ENCODE measurements at regions not wholly inside any gene's neighbourhood (a gene's known extent, or its start where the extent isn't known, plus 50 kb on each side); places are given as distances from the start of the nearest gene placed in this dataset.

GRCh38 chr1:60483509-60483908 is 409.9 kb upstream of the C1orf87 start:
- Histone ChIP-seq H3K27ac (ENCODE audit: low read depth, low read length) (no peak overlapping the region), H3K9me2 (ENCODE audit: insufficient read depth) (no peaks in the 10 kb centered on the region), H3K79me2 (ENCODE audit: insufficient read depth, low read length) (no peaks in the 10 kb centered on the region), H3K4me1 (ENCODE audit: control insufficient read depth in 1 of 2, insufficient read depth in 2 of 2, low read length in 2 of 2) (no peaks in the 10 kb centered on the region), H3K9me3 (ENCODE audit: control insufficient read depth in 1 of 2, insufficient read depth in 1 of 2, low read depth in 1 of 2, low read length in 2 of 2) (no peaks in the 10 kb centered on the region), H4K20me1 (ENCODE audit: insufficient read depth) (no peaks in the 10 kb centered on the region), H3K4me2 (ENCODE audit: low read length) (no peak overlapping the region), H3K36me3 (ENCODE audit: control insufficient read depth in 1 of 2, insufficient read depth in 2 of 2, low read length in 2 of 2) (no peaks in the 10 kb centered on the region), H3K9ac (ENCODE audit: low read length) (no peak overlapping the region), H3K27me3 (ENCODE audit: insufficient read depth, low read length) (no peaks in the 10 kb centered on the region), H3K4me3 (replicated peaks in 1 of 2; ENCODE audit: low read depth in 1 of 2, low read length in 2 of 2) (no peak overlapping the region), H2AFZ (ENCODE audit: low read depth, low read length, poor library complexity, severe bottlenecking) (no peak overlapping the region)
- CTCF ChIA-PET = no interaction called here
- DNase-seq (ENCODE audit: low read depth, low spot score) (no peak), ATAC-seq (no peak)
- no TSS peak for BruUV-seq (replicated peaks)
- TF ChIP-seq ZNF274 (IDR thresholded peaks at IDR 0.05; ENCODE audit: low read depth, low read length) (no peak), YY1 (IDR thresholded peaks at IDR 0.05; ENCODE audit: extremely low read depth, insufficient replicate concordance, low read depth, low read length) (no peak), SIN3A (IDR thresholded peaks at IDR 0.05; ENCODE audit: low read depth) (no peak), JUND (IDR thresholded peaks at IDR 0.05) (no peak), EZH2 (IDR thresholded peaks at IDR 0.05) (no peak), TCF7L2 (IDR thresholded peaks at IDR 0.05; ENCODE audit: borderline replicate concordance, extremely low read depth, insufficient read depth, insufficient read length) (no peak), ZFX (IDR thresholded peaks at IDR 0.05) (no peak)
- TF ChIP-seq, protein P1, sequence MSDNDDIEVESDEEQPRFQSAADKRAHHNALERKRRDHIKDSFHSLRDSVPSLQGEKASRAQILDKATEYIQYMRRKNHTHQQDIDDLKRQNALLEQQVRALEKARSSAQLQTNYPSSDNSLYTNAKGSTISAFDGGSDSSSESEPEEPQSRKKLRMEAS (IDR thresholded peaks at IDR 0.05) = no peak
- intact Hi-C loops (cut with micrococcal nuclease) = no loop called here
- RAD21 ChIA-PET (ENCODE audit: low non-redundant PET in 1 of 2, low total read pairs in 2 of 2, uncharacterized antibody in 2 of 2, unreplicated experiment in 2 of 2) = no interaction called here
- POLR2A ChIA-PET = no interaction called here

GRCh38 chr1:60470246-60470645 is 396.7 kb upstream of the C1orf87 start:
- Histone ChIP-seq H3K4me3 (replicated peaks in 1 of 2; ENCODE audit: low read depth in 1 of 2, low read length in 2 of 2) (no peak overlapping the region), H3K4me2 (ENCODE audit: low read length) (no peak overlapping the region), H3K79me2 (ENCODE audit: insufficient read depth, low read length) (no peaks in the 10 kb centered on the region), H3K27me3 (ENCODE audit: insufficient read depth, low read length) (peaks cover 3% of the 10 kb centered on the region; the same call in 1 of the 2 replicates), H2AFZ (ENCODE audit: low read depth, low read length, poor library complexity, severe bottlenecking) (no peak overlapping the region), H3K36me3 (ENCODE audit: control insufficient read depth in 1 of 2, insufficient read depth in 2 of 2, low read length in 2 of 2) (no peaks in the 10 kb centered on the region), H4K20me1 (ENCODE audit: insufficient read depth) (no peaks in the 10 kb centered on the region), H3K4me1 (ENCODE audit: control insufficient read depth in 1 of 2, insufficient read depth in 2 of 2, low read length in 2 of 2) (no peaks in the 10 kb centered on the region), H3K9me2 (ENCODE audit: insufficient read depth) (no peaks in the 10 kb centered on the region), H3K27ac (ENCODE audit: low read depth, low read length) (no peak overlapping the region), H3K9ac (ENCODE audit: low read length) (no peak overlapping the region), H3K9me3 (ENCODE audit: control insufficient read depth in 1 of 2, insufficient read depth in 1 of 2, low read depth in 1 of 2, low read length in 2 of 2) (no peaks in the 10 kb centered on the region)
- TF ChIP-seq CBX3 (IDR thresholded peaks at IDR 0.05; ENCODE audit: low read depth) = no peak
- TF ChIP-seq YY1 (IDR thresholded peaks at IDR 0.05; ENCODE audit: extremely low read depth, insufficient replicate concordance, low read depth, low read length) = no peak
- no peak for TF ChIP-seq ATF3 (IDR thresholded peaks at IDR 0.05)
- no peak for TF ChIP-seq FOSL1 (IDR thresholded peaks at IDR 0.05; ENCODE audit: low read depth)
- CTCF ChIA-PET = no interaction called here
- DNase-seq (ENCODE audit: low read depth, low spot score) (no peak), ATAC-seq (no peak)
- RAD21 ChIA-PET (ENCODE audit: low non-redundant PET in 1 of 2, low total read pairs in 2 of 2, uncharacterized antibody in 2 of 2, unreplicated experiment in 2 of 2) = no interaction called here
- no TSS peak for BruUV-seq (replicated peaks)
- POLR2A ChIA-PET = no interaction called here
- intact Hi-C loops (cut with micrococcal nuclease) = no loop called here

All from HCT116 (cell line).